22Rv1 (cell line): ENCODE measurements at regions not wholly inside any gene's neighbourhood (a gene's known extent, or its start where the extent isn't known, plus 50 kb on each side); places are given as distances from the start of the nearest gene placed in this dataset.

Source experiments
- CTCF ChIP-seq: fragments of 450-650 bp; IDR thresholded peaks from 2 replicates; pipeline ENCODE4 v1.5.1; 2017; ENCODE audit warnings: mild to moderate bottlenecking
- ZFX ChIP-seq: fragments of 450-650 bp; IDR thresholded peaks from 2 replicates; pipeline ENCODE4 v1.6.1; 2017; ENCODE audit warnings: antibody characterized with exemption, borderline replicate concordance

- TF ChIP-seq CTCF (no peak), ZFX (no peak)
Measured at GRCh38 chr13:85631801-85632200, 167.4 kb downstream of the SLITRK6 start.
